ENCODE measurements at regions not wholly inside any gene's neighbourhood (a gene's known extent, or its start where the extent isn't known, plus 50 kb on each side); places are given as distances from the start of the nearest gene placed in this dataset.

DNA sequence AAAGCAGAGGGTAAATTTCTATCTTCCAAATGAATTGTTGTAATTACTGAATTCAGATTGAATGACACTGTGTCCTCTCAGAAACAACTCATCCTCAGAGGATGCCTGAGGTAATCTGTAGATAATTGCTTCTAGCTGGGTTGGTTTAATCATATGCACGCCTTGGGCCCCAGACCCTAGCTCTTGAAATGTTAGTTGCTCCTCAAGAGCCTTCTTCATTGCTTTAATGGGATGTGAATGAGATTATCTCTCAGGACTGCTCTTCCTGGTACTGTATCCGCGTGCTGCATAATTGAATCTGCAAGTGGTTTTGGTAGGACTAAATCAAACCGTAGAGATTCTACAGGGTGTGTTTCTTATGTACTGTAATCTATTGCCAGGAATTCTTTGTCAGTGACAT lies 569.3 kb upstream of the NEGR1 start:
- no peak for TF ChIP-seq EZH2 (IDR thresholded peaks at IDR 0.05; ENCODE audit: borderline replicate concordance, low read length)
- TF ChIP-seq, protein P1, sequence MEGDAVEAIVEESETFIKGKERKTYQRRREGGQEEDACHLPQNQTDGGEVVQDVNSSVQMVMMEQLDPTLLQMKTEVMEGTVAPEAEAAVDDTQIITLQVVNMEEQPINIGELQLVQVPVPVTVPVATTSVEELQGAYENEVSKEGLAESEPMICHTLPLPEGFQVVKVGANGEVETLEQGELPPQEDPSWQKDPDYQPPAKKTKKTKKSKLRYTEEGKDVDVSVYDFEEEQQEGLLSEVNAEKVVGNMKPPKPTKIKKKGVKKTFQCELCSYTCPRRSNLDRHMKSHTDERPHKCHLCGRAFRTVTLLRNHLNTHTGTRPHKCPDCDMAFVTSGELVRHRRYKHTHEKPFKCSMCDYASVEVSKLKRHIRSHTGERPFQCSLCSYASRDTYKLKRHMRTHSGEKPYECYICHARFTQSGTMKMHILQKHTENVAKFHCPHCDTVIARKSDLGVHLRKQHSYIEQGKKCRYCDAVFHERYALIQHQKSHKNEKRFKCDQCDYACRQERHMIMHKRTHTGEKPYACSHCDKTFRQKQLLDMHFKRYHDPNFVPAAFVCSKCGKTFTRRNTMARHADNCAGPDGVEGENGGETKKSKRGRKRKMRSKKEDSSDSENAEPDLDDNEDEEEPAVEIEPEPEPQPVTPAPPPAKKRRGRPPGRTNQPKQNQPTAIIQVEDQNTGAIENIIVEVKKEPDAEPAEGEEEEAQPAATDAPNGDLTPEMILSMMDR (IDR thresholded peaks at IDR 0.05; ENCODE audit: low read length): no peak
- H4K20me1 ChIP-seq (ENCODE audit: insufficient read depth, low read length): no peaks in the 10 kb centered on the region
- H3K27me3 ChIP-seq (ENCODE audit: insufficient read depth, low read length): no peaks in the 10 kb centered on the region
- H3K27ac ChIP-seq (ENCODE audit: low read depth, low read length, poor library complexity, severe bottlenecking): no peak overlapping the region
- no peak overlapping the region for H3K4me3 ChIP-seq (ENCODE audit: low read depth, low read length, poor library complexity, severe bottlenecking)
- no peaks in the 10 kb centered on the region for H3K4me1 ChIP-seq (ENCODE audit: insufficient read depth, low read length, severe bottlenecking)
- H3F3A ChIP-seq (ENCODE audit: insufficient read depth, low read length): no peaks in the 10 kb centered on the region
- H3K79me2 ChIP-seq (ENCODE audit: insufficient read depth, low read length): no peaks in the 10 kb centered on the region
- H3K9me2 ChIP-seq (ENCODE audit: low read depth, low read length): no peaks in the 10 kb centered on the region
- no peak overlapping the region for H3K9ac ChIP-seq (ENCODE audit: low read length)
- H3K36me3 ChIP-seq (ENCODE audit: insufficient read depth, low read length): no peaks in the 10 kb centered on the region
- no peak overlapping the region for H3K4me2 ChIP-seq (ENCODE audit: low read length)
- no peaks in the 10 kb centered on the region for H3K9me3 ChIP-seq (ENCODE audit: low read length)
- no peak overlapping the region for H2AFZ ChIP-seq (ENCODE audit: low read length)

- Histone ChIP-seq H3K27me3 (ENCODE audit: insufficient read depth, low read length) (no peaks in the 10 kb centered on the region), H2AFZ (ENCODE audit: low read length) (no peak overlapping the region), H3F3A (ENCODE audit: insufficient read depth, low read length) (no peaks in the 10 kb centered on the region), H3K4me3 (ENCODE audit: low read depth, low read length, poor library complexity, severe bottlenecking) (no peak overlapping the region), H4K20me1 (ENCODE audit: insufficient read depth, low read length) (no peaks in the 10 kb centered on the region), H3K4me2 (ENCODE audit: low read length) (no peak overlapping the region), H3K9me3 (ENCODE audit: low read length) (no peaks in the 10 kb centered on the region), H3K27ac (ENCODE audit: low read depth, low read length, poor library complexity, severe bottlenecking) (no peak overlapping the region), H3K36me3 (ENCODE audit: insufficient read depth, low read length) (no peaks in the 10 kb centered on the region), H3K9ac (ENCODE audit: low read length) (no peak overlapping the region), H3K4me1 (ENCODE audit: insufficient read depth, low read length, severe bottlenecking) (no peaks in the 10 kb centered on the region), H3K9me2 (ENCODE audit: low read depth, low read length) (no peaks in the 10 kb centered on the region), H3K79me2 (ENCODE audit: insufficient read depth, low read length) (no peaks in the 10 kb centered on the region)
- TF ChIP-seq EZH2 (IDR thresholded peaks at IDR 0.05; ENCODE audit: borderline replicate concordance, low read length): no peak
- TF ChIP-seq, protein P1 (IDR thresholded peaks at IDR 0.05; ENCODE audit: low read length): no peak
Measured at GRCh38 chr1:72848997-72849396, 566.7 kb upstream of the NEGR1 start.

GRCh38 chr1:72847651-72848050 lies 565.3 kb upstream of the NEGR1 start:
- no peak overlapping the region for H3K27ac ChIP-seq (ENCODE audit: low read depth, low read length, poor library complexity, severe bottlenecking)
- H3F3A ChIP-seq (ENCODE audit: insufficient read depth, low read length): no peaks in the 10 kb centered on the region
- no peaks in the 10 kb centered on the region for H3K27me3 ChIP-seq (ENCODE audit: insufficient read depth, low read length)
- H3K4me1 ChIP-seq (ENCODE audit: insufficient read depth, low read length, severe bottlenecking): no peaks in the 10 kb centered on the region
- H3K36me3 ChIP-seq (ENCODE audit: insufficient read depth, low read length): no peaks in the 10 kb centered on the region
- TF ChIP-seq, protein P1 (IDR thresholded peaks at IDR 0.05; ENCODE audit: low read length): no peak
- no peak for TF ChIP-seq EZH2 (IDR thresholded peaks at IDR 0.05; ENCODE audit: borderline replicate concordance, low read length)
- no peaks in the 10 kb centered on the region for H4K20me1 ChIP-seq (ENCODE audit: insufficient read depth, low read length)
- no peaks in the 10 kb centered on the region for H3K79me2 ChIP-seq (ENCODE audit: insufficient read depth, low read length)
- H3K9ac ChIP-seq (ENCODE audit: low read length): no peak overlapping the region
- H3K4me3 ChIP-seq (ENCODE audit: low read depth, low read length, poor library complexity, severe bottlenecking): no peak overlapping the region
- no peaks in the 10 kb centered on the region for H3K9me3 ChIP-seq (ENCODE audit: low read length)
- H3K4me2 ChIP-seq (ENCODE audit: low read length): no peak overlapping the region
- H3K9me2 ChIP-seq (ENCODE audit: low read depth, low read length): no peaks in the 10 kb centered on the region
- no peak overlapping the region for H2AFZ ChIP-seq (ENCODE audit: low read length)

All from OCI-LY1 (cell line).